Renal cortex interstitium (tissue), 11 donors: ENCODE measurements at regions not wholly inside any gene's neighbourhood (a gene's known extent, or its start where the extent isn't known, plus 50 kb on each side); places are given as distances from the start of the nearest gene placed in this dataset.
"Not testable (repeated sequence)": the region's sequence is repeated elsewhere in the genome, so short reads cannot be mapped to it uniquely, and the experiment has no call there.

Experiments used
- DNase-seq, 11 donors: peaks; one replicate each; pipeline ENCODE4 v3.0.0-alpha.2; 2013; ENCODE audit warnings: low read depth in 9 of 11, low spot score in 4 of 11; ENCODE audit errors: extremely low read depth in 1 of 11

DNA sequence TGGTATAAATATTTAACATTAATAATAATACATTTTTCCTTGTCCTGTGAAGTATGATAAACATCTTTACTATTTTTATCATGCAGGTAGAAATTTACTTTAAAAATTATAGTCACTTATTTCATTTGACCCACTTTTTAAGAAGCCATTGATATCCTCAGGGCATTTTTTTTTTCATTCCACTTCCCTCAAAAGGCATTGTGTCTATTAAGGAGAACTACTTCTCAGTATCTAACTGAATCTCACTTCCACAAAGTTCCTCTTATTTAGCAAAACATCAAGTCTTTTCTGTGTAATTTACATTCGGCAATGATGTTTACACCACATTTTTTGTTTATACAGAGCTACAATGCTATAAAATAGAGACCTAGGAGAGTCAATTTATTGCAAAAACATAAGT, 388.2 kb upstream of the AKR1E2 start:
- DNase-seq = no peak

DNA sequence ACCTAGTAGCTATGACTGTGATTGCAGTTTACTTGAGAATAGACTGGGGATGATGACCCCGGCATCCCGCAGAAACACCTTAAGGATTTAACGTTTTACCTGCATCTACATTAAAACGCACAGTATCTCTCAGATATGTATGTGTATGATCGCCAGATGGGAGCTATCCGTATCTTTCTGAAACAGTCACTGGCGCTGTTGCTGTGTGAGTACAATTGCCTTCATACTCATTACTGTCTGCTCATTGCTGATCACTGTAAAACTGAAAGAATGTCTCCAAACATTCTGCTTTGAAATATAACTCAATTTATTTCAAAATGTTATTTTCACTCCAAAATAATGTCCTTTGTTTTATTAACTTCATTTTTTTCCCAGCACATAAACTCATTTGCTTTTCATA, 388.9 kb upstream of the AKR1E2 start:
- no peak for DNase-seq

DNA sequence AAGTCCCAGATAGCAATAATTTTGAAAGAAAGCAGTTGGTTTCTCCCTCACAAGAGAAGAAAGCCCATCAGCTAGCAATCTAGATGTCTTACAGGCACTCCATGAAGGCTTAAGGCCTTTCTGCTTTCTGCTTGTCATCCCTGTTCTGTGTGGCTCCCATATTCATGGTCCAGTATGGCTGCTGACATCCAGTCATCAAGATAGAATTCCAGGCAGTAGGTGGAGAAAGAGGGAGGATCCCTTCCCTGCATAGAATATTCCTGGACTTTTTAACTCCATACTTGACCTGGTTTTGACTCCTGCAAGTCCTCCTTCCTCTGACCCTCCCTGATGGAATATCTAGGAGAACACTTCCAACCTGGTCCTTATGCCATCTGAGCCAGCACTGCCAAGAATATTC, 389.9 kb upstream of the AKR1E2 start:
- DNase-seq = no peak

DNA sequence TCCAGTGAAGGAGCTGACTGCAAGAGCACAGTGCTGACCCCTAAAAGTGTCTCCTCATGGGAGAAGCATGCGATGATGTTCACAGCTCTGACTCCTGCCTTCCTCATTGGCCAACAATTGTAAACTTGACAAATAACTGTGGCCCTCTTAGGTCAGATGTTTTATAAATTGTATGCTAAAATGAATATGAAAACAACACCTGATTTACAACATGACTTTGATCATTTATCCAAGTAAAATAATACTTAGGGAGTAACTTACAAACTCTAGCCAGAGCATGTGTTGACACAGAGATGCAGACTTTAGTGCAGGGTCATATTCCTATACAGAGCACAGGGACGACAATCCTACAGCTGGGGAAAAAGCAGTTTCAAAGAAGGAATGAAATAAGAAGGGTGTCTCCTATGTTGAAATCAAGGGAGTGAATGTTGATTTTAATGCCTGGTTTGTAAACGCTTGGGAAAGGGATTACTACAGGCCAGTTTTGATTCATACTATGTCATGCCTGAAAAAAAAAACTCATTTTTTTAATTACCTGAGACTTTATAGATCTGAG, 391.4 kb upstream of the AKR1E2 start:
- DNase-seq = peak; percentile 26 to 77 (median 48)

DNA sequence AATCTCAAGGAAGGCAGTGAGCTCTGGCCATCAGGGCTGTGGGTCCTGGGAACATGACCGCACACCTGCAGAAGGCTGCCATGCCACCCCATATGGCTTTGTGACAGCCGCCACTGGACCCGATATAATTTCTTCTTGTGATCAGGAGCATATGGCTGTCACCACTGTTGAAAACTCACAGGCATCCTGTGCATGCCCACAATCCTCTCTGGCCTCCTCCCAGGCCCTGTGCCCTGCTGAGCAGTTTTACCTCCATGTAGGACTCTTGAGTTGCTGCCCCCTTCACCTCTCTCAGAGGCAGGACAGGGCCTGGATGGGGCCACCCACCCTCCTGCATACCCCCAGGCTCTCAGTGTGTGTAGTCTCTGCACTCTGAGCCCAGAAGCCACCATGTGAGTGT, 391.9 kb upstream of the AKR1E2 start:
- DNase-seq = no peak

DNA sequence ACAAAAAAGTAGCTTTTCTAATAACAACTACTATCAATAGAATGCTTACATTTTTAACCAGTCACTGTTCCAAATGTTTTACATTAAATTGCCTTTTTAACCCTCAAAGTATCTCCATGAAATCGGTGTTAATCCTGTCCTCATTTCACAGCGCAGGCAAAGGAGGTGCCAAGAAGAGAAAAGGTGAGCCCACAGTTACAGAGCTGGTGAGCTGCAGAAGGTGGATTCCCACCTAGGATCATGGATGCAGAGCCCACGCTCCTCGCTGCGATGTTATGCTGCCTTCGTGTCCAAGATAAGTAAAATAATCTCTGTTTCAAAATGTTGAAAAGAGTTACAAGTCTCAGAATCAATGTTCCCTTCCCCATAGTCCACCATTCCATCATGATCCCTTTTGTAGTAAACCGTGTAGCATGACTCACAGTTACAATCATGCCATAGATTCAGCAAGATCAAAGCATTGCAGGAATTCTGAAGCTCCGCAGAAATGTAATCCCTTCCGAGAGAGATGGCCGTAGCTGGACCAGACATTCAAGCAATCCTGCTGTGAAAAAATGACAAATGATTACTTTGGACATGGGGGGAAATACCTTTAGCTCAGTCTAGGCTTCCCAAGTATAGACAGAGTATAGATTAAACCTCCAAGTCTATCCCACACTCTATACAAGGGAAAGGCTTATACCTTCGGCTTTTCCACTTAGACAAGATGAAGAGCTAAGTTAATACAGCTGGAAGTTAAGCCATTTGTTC, 394.7 kb upstream of the AKR1E2 start:
- DNase-seq = no peak

DNA sequence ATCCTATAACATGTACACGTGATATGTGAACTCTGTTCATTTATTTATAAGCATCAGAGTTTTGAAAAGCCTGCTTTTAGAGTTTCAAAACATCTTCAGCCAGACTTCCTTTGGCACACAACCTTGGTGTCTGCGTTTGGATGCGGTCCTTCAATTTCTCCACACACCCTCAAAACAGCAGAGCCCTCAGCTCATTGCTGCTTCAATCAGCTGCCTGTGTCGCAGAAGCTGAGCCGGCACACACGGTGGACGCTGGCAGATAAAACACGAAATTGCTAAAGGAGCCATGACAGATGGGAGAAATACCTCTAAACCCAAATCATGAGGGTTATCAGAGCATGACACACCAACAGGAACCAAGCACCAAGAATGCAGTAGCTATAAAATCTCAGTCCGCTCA, 396.4 kb upstream of the AKR1E2 start:
- no peak for DNase-seq

DNA sequence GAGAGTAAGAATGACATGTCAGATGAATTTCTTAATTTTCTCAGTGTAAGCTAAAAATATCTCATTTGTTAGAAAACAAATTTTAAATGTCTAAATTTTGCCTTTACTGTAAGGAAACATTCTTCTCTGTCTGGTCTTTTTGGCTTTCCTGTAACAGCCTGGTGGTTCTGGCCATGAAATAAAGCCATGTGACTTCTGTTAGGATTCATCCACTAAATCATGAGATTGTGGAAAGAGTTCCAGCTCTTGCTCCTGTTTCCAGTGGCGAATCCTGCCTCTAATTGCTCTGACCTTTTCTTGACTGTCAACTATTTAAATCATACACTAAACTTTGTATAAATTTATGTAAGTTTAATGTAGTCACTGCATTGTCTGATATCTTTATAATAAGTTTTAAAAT, 398.5 kb upstream of the AKR1E2 start:
- DNase-seq = no peak

DNA sequence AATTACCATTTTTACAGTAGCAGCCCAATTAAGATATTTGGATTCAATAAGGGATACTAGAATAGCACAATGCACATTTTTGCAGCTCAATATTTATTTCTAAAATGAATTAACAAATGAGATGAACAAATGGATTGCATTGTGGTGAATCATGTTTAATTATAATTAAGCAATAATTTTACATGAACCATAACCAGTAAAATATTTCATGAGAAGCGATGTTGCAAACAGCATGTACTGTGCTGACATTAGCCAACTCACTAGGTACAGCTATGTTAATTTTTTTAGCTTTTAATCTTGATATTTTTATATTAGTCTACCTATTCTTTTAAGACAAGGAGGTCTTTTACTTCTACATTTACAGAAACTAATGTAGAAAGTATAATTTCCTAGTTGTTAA, 399.1 kb upstream of the AKR1E2 start:
- DNase-seq = no peak

DNA sequence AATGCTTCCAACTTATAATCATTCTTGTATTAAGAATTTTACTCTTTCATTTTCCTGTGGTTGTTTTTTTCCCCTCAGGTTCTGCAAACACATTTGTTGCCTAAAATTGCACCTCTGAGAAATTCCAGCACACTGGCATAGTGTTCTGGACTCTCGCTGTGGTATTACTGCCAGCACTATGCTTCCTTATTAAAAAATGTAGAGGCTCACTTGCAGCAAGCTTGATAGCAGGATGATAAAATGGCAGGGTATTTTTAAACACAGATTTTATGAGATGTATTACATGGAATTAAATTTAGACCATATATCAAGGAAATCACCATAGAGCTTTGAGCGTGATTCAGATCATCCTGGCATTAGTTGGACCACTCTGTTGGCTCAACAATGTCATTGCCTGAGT, 416.7 kb upstream of the AKR1E2 start:
- no peak for DNase-seq

DNA sequence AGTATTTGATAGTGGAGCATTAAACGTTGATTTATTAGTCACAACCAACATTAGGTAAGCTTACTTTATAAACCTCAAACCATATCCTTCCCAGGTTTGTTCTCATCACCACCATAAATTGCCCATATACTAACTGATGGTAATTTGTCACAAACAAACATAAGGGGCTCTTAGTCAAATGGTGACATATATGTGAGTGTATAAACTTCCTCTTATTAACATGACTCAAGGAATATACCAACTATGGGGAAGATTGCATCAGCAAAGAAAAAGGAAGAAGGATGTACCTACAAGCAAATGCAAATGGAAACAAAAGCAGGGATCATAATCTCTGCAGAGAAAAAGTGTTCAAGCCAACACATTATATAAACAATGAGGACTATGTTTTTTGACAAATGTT, 418.2 kb upstream of the AKR1E2 start:
- no peak for DNase-seq

DNA sequence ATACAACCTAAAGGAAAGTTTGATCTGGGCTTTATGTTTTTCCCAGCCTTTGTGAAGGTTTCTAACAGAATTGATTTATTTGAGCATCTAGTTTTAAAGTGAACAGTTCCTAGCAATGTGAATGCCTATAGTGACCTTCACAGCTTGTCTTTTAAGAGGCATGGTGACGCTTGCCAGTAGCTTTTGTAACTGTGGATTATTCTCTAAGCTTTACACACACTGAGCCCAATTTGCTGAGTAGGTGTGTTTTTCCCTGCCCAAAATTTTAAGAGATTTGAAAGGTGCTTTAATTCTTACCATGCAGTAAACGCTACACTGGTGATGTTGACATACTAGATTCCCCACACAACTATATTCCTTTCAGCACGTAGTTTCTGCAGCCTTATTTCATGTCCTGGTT, 420.2 kb upstream of the AKR1E2 start:
- no peak for DNase-seq

DNA sequence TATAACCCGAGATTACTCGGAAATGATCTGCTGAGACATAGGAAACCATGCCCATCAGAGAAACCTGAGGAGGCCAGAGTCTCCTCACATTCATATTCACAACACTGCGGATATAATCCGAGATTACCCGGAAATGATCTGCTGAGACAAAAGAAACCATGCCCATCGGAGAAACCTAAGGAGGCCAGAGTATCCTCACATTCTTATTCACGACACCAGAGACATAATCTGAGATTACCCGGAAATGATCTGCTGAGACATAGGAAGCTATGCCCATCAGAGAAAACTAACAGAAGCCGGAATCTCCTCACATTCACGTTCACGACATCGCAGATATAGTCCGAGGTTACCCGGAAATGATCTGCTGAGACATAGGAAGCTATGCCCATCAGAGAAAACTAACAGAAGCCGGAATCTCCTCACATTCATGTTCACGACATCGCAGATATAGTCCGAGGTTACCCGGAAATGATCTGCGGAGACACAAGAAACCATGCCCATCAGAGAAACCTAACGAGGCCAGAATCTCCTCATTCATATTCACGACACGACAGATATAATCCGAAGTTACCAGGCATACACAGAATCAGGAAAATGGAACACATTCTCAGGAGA, 422.3 kb upstream of the AKR1E2 start:
- DNase-seq = no peak

DNA sequence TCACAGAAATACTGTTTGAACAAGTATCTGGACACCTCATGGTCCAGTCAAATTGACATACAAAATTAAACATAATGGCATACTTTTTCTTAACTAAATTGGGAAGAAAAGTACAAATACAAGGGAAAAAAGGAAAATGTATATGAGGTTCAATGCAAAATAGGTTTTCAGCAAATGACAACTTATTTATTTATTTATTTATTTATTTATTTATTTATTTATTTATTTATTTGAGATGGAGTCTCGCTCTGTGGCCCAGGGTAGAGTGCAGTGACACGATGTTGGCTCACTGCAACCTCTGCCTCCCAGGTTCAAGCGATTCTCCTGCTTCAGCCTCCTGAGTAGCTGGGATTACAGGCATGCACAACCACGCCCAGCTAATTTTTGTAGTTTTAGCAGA, 424.9 kb upstream of the AKR1E2 start:
- DNase-seq = not testable (repeated sequence)

DNA sequence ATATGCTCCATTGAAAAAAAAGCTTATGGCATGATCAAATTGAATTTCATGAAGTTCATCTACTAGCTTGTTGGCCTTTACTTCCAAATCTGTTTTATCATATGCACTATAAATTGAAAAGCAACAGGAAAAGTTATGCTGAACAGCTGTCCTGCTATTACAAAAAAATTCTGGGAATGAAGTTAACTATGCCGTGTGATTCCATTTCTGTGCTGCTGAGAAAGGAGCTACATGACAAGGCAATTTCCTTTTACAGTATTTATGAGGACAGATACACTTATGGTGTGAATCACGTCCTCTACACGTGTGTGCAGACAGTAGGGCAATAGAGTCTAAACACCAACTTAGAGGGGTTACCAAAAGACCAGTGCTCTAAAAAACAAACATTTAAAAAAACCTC, 426.5 kb upstream of the AKR1E2 start:
- DNase-seq = peak in 3 of 11 donors; percentile 24 to 26 (median 24)

DNA sequence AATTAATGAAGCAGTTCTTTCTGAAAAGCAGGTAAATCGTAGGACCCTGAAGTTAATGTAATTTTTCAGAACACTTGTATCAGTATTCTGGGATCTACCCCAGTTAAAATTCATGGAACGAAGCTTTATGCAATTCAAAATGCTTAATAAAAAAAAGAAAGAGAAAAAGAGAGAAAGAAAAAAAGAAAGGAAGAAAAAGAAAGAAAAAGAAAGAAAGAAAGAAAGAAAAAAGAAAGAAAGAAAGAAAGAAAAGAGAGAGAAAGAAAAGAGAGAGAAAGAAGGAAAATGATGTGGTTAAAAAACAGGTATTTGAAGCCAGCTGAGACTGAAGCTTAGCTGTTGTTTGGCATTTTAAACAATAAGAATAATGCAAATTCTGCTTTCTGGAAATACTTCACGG, 427.4 kb upstream of the AKR1E2 start:
- DNase-seq = no peak

DNA sequence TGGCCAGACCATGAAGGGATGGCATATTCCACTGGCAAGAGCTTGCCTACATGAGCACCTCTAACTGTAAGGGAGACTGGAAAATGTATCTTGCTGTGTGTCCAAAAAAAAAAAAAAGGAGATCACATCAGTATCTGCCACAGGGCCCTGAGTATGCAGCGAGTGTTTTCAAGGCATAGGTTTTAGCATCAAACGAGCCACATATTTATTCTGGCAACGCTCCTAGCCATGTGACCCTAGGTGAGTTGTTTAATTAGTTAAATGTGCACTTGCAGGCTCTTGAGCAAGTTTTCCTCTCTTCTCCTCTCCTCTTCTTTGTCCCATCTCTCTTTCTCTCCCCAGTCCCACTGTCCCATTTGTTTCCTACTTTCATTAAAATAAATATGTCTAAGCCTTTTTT, 428.7 kb upstream of the AKR1E2 start:
- no peak for DNase-seq

DNA sequence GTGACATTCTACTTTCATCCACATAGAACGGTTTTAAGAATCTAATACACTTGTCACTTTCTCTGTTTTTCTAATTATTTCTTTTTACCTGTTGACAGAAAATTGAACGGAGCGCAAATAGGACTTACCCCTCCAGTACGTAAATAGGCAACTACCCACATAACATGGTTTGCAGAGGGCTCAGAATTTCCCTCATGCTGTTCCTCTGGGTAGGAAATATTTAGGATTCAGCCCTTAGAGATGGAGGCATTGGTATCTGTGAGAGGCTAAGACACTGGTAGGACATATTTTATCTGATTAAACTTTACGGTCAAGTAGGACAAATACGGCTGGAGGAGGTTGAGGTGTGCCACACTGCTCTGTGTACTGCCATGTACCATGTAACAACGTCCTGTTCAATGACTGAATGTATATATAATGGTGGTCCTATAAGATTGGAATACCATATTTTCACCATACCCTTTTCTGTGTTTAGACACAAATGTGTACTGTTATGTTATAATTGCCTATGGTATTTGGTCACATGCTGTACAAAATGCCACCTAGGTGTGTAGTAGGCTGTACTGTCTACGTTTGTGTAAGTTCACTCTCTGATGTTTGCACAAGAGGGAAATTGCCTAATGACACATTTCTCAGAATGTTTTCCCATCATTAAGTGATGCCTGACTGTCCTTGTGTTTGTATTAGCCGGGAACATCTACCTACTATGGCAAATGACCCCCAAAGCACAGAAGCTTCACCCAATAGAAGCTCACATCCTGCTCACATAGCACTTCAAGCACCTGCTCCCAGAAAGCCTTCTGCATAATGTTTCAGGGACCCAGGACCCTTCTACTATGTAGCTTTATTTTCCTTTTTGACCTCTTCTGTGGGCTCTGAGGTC, 429.4 kb upstream of the AKR1E2 start:
- DNase-seq = no peak

DNA sequence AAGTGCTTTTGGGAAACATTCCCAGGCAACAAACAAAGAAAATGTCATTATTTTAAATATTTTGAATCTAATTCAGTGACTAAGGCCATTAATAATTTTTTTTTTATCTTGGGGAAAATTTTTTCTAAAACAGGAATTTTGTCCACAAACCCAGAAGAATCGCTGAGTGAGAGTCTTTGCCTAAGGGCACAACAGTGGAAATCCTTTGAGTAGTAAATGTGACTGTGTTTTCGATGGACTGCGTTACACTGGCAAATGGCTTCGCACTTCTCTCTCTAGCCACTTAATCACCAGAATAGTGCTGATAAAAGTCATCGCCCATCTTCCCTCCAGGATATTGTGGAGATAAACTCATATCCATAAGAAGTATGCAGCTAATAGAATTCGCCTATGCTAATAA, 430.3 kb upstream of the AKR1E2 start:
- no peak for DNase-seq

DNA sequence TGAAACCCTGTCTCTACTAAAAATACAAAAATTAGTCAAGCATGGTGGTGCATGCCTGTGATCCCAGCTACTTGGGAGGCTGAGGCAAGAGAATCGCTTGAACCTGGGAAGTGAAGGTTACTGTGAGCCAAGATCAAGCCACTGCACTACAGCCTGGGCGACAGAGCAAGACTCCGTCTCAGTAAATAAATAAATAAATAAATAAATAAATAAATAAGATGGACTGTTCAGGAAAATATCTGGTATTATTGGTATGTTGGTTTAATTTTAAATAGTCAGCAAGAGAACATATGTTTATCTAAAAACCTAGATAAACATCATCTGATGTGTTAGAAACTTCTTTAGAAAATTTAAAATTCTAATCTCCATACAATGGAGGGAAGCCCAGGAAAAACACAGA, 431.6 kb upstream of the AKR1E2 start:
- not testable (repeated sequence) for DNase-seq
